Hepatocyte (in vitro differentiated cells): ENCODE measurements at regions not wholly inside any gene's neighbourhood (a gene's known extent, or its start where the extent isn't known, plus 50 kb on each side); places are given as distances from the start of the nearest gene placed in this dataset.

Source experiments
- DNase-seq: peaks from one replicate; pipeline ENCODE4 v3.0.0-alpha.2; 2016; ENCODE audit warnings: low spot score
- H2AFZ ChIP-seq: fragments of 200-600 bp; sonication (generic); 2 replicates; pipeline ENCODE4 v1.6.0; 2016; ENCODE audit warnings: antibody characterized with exemption, mild to moderate bottlenecking
- H3K27ac ChIP-seq: fragments of 200-600 bp; sonication (generic); 2 replicates; pipeline ENCODE4 v1.5.1; 2016; ENCODE audit warnings: mild to moderate bottlenecking
- H3K27me3 ChIP-seq: fragments of 200-600 bp; sonication (generic); 2 replicates; pipeline ENCODE4 v1.6.1; 2016
- H3K36me3 ChIP-seq: fragments of 200-600 bp; sonication (generic); replicated peaks from 2 replicates; pipeline ENCODE4 v1.5.1; 2016; ENCODE audit warnings: low read depth; ENCODE audit not compliant: insufficient read depth
- H3K4me1 ChIP-seq: fragments of 200-600 bp; sonication (generic); 2 replicates; pipeline ENCODE4 v1.5.1; 2016; ENCODE audit warnings: mild to moderate bottlenecking, moderate library complexity; ENCODE audit not compliant: insufficient read depth
- H3K4me2 ChIP-seq: fragments of 200-600 bp; sonication (generic); 2 replicates; pipeline ENCODE4 v1.6.0; 2016
- H3K4me3 ChIP-seq: fragments of 200-600 bp; sonication (generic); 2 replicates; pipeline ENCODE4 v1.5.1; 2016; ENCODE audit warnings: mild to moderate bottlenecking
- H3K79me2 ChIP-seq: fragments of 200-600 bp; sonication (generic); 2 replicates; pipeline ENCODE4 v1.6.0; 2017; ENCODE audit warnings: mild to moderate bottlenecking
- H3K9me2 ChIP-seq: fragments of 200-600 bp; sonication (generic); replicated peaks from 2 replicates; pipeline ENCODE4 v1.6.0; 2017; ENCODE audit warnings: mild to moderate bottlenecking; ENCODE audit not compliant: insufficient read depth
- H3K9me3 ChIP-seq: fragments of 200-600 bp; sonication (generic); 2 replicates; pipeline ENCODE4 v1.5.1; 2016; ENCODE audit warnings: low read depth, mild to moderate bottlenecking
- H4K20me1 ChIP-seq: fragments of 200-600 bp; sonication (generic); 2 replicates; pipeline ENCODE4 v1.6.0; 2016; ENCODE audit warnings: mild to moderate bottlenecking; ENCODE audit not compliant: insufficient read depth, poor library complexity, severe bottlenecking
- CTCF ChIP-seq: fragments of 200-600 bp; sonication (generic); IDR thresholded peaks from 2 replicates; pipeline ENCODE4 v1.5.1; 2016; ENCODE audit warnings: antibody characterized with exemption, mild to moderate bottlenecking; ENCODE audit not compliant: poor library complexity
- EZH2 ChIP-seq: fragments of 200-600 bp; sonication (generic); IDR thresholded peaks from 2 replicates; pipeline ENCODE4 v1.6.1; 2016; ENCODE audit warnings: antibody characterized with exemption, mild to moderate bottlenecking, borderline replicate concordance
- EZH2phosphoT487 ChIP-seq: fragments of 200-600 bp; sonication (generic); IDR thresholded peaks from one replicate; pipeline ENCODE4 v1.6.1; 2018; ENCODE audit warnings: antibody characterized with exemption, mild to moderate bottlenecking, low read depth, moderate library complexity; ENCODE audit not compliant: unreplicated experiment, severe bottlenecking
- WGBS: methylation state at CpG from one replicate; pipeline ENCODE4 v1.1.6; 2016; ENCODE audit warnings: low lambda C conversion rate; ENCODE audit errors: missing lambda C conversion rate; 5-methylcytosine and 5-hydroxymethylcytosine counted together

- no peaks in the 10 kb centered on the region for H4K20me1 ChIP-seq
- H3K4me2 ChIP-seq, result no peak overlapping the region
- H3K4me1 ChIP-seq, result peaks cover 13% of the 10 kb centered on the region
- H2AFZ ChIP-seq, result no peak overlapping the region
- no peaks in the 10 kb centered on the region for H3K36me3 ChIP-seq
- H3K4me3 ChIP-seq, result no peak overlapping the region
- no peak overlapping the region for H3K27ac ChIP-seq
- no peaks in the 10 kb centered on the region for H3K9me2 ChIP-seq
- WGBS, result 83% methylated on average over 5 of the region's 5 CpGs
- H3K27me3 ChIP-seq, result no peaks in the 10 kb centered on the region
- TF ChIP-seq EZH2 (no peak), EZH2phosphoT487 (no peak), CTCF (no peak)
- no peaks in the 10 kb centered on the region for H3K9me3 ChIP-seq
- no peaks in the 10 kb centered on the region for H3K79me2 ChIP-seq
- no peak for DNase-seq
Measured at GRCh38 chr12:98084391-98084790, 431.0 kb upstream of the TMPO start.

DNA sequence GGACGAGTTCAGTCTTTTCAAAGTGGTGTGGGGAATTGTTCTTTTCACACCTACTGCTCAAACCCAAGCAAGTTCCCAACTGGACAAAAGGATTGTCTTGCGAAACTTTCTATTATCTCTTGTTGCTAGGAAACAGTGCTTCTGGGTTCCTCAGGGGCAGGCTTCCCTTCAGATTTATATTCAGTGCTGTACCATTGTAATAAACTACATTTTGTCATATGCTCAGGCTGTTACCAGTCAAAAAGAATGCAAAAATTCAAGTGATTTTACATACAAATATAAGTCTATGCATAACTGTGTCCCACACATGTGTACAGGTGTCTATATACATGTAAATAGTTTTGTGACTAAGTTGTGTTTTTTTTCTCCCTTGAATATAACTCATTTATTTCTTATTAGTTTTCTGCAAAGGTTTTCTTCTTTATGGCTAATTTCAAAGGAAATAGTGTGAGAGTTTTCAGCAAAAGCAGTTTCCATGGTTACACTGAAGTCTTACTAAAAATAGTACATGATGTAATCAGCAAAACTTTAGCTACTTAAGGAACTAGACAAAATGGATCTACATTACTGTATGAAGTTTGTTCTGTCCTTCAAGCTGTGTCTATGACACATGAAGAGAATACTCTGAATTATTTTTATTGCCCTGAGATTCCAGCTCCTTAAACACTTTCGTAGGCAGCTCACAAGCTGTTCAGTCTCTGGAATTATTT lies 430.2 kb upstream of the TMPO start:
- no peak overlapping the region for H3K4me2 ChIP-seq
- no peaks in the 10 kb centered on the region for H3K9me2 ChIP-seq
- H3K27me3 ChIP-seq, result no peaks in the 10 kb centered on the region
- TF ChIP-seq CTCF (no peak), EZH2phosphoT487 (no peak), EZH2 (no peak)
- H3K79me2 ChIP-seq, result no peaks in the 10 kb centered on the region
- H3K4me1 ChIP-seq, result peaks cover 13% of the 10 kb centered on the region
- peak; percentile 36 for DNase-seq
- H3K4me3 ChIP-seq, result no peak overlapping the region
- peak overlapping the region; percentile 49 for H3K27ac ChIP-seq
- 38% methylated on average over 3 of the region's 3 CpGs for WGBS
- H4K20me1 ChIP-seq, result no peaks in the 10 kb centered on the region
- no peaks in the 10 kb centered on the region for H3K36me3 ChIP-seq
- H2AFZ ChIP-seq, result peak overlapping the region; percentile 0
- no peaks in the 10 kb centered on the region for H3K9me3 ChIP-seq

GRCh38 chr12:98090731-98091130 lies 424.7 kb upstream of the TMPO start:
- H3K4me2 ChIP-seq, result no peak overlapping the region
- TF ChIP-seq EZH2phosphoT487, result no peak
- TF ChIP-seq EZH2, result no peak
- no peak for TF ChIP-seq CTCF
- no peak overlapping the region for H2AFZ ChIP-seq
- no peaks in the 10 kb centered on the region for H3K27me3 ChIP-seq
- peaks cover 4% of the 10 kb centered on the region for H3K4me1 ChIP-seq
- no peak for DNase-seq
- H3K27ac ChIP-seq, result no peak overlapping the region
- no peaks in the 10 kb centered on the region for H4K20me1 ChIP-seq
- WGBS, result 58% methylated on average over 2 of the region's 2 CpGs
- H3K4me3 ChIP-seq, result no peak overlapping the region
- no peaks in the 10 kb centered on the region for H3K9me2 ChIP-seq
- H3K36me3 ChIP-seq, result no peaks in the 10 kb centered on the region
- H3K9me3 ChIP-seq, result no peaks in the 10 kb centered on the region
- no peaks in the 10 kb centered on the region for H3K79me2 ChIP-seq
